DND-41 (cell line): ENCODE measurements at regions not wholly inside any gene's neighbourhood (a gene's known extent, or its start where the extent isn't known, plus 50 kb on each side); places are given as distances from the start of the nearest gene placed in this dataset.

Experiments
- CTCF ChIP-seq: IDR thresholded peaks from 2 replicates; pipeline ENCODE4 v1.5.1; 2012; ENCODE audit warnings: borderline replicate concordance, low read length, moderate library complexity, mild to moderate bottlenecking; ENCODE audit not compliant: poor library complexity, severe bottlenecking; ENCODE audit errors: extremely low read depth
- EZH2 ChIP-seq: IDR thresholded peaks from 3 replicates; pipeline ENCODE4 v1.6.1; 2012; ENCODE audit warnings: borderline replicate concordance, low read depth, mild to moderate bottlenecking, moderate library complexity, low read length, inconsistent platforms; ENCODE audit not compliant: severe bottlenecking

GRCh38 chr13:82506805-82507414, 1375.4 kb downstream of the SLITRK1 start:
- TF ChIP-seq CTCF (no peak), EZH2 (no peak)
